Hematopoietic multipotent progenitor cell treated with erythropoietin and hydrocortisone succinate and interleukin-3 and kit ligand, for 15 days (in vitro differentiated cells): ENCODE measurements at regions not wholly inside any gene's neighbourhood (a gene's known extent, or its start where the extent isn't known, plus 50 kb on each side); places are given as distances from the start of the nearest gene placed in this dataset.
"Not testable (repeated sequence)": the region's sequence is repeated elsewhere in the genome, so short reads cannot be mapped to it uniquely, and the experiment has no call there.

Source experiments
- DNase-seq: peaks from one replicate; pipeline ENCODE4 v3.0.0-alpha.2; 2015; ENCODE audit warnings: low spot score

- DNase-seq: no peak
Observed at GRCh38 chr2:219835493-219835892, 208.1 kb downstream of the SLC4A3 start.

- no peak for DNase-seq
Observed at GRCh38 chr2:219836647-219837177, 209.3 kb downstream of the SLC4A3 start.

- DNase-seq: no peak
Observed at GRCh38 chr2:219844401-219845091, 217.1 kb downstream of the SLC4A3 start.

GRCh38 chr2:219848882-219849281 lies 221.5 kb downstream of the SLC4A3 start:
- no peak for DNase-seq

GRCh38 chr2:219851169-219851568 lies 223.7 kb downstream of the SLC4A3 start:
- DNase-seq: no peak

- DNase-seq: no peak
Observed at GRCh38 chr2:219851801-219852481, 224.5 kb downstream of the SLC4A3 start.

- DNase-seq: no peak
Observed at GRCh38 chr2:219852626-219853025, 225.2 kb downstream of the SLC4A3 start.

GRCh38 chr2:219856602-219857001 lies 229.2 kb downstream of the SLC4A3 start:
- no peak for DNase-seq

- no peak for DNase-seq
Observed at GRCh38 chr2:219857751-219858150, 230.3 kb downstream of the SLC4A3 start.

- no peak for DNase-seq
Observed at GRCh38 chr2:219861307-219861706, 233.9 kb downstream of the SLC4A3 start.

GRCh38 chr2:219864154-219864553 lies 236.7 kb downstream of the SLC4A3 start:
- no peak for DNase-seq

GRCh38 chr2:219868635-219869034 lies 241.2 kb downstream of the SLC4A3 start:
- DNase-seq: no peak

- no peak for DNase-seq
Observed at GRCh38 chr2:219870041-219870440, 242.6 kb downstream of the SLC4A3 start.

- no peak for DNase-seq
Observed at GRCh38 chr2:219871351-219871750, 243.9 kb downstream of the SLC4A3 start.

GRCh38 chr2:219875036-219875435 lies 247.6 kb downstream of the SLC4A3 start:
- no peak for DNase-seq

GRCh38 chr2:219875986-219876385 lies 248.6 kb downstream of the SLC4A3 start:
- DNase-seq: not testable (repeated sequence)

GRCh38 chr2:219876931-219877330 lies 249.5 kb downstream of the SLC4A3 start:
- DNase-seq: no peak

GRCh38 chr2:219877728-219878127 lies 250.3 kb downstream of the SLC4A3 start:
- no peak for DNase-seq

- DNase-seq: no peak
Observed at GRCh38 chr2:219878516-219878915, 251.1 kb downstream of the SLC4A3 start.

- DNase-seq: no peak
Observed at GRCh38 chr2:219881851-219882250, 254.4 kb downstream of the SLC4A3 start.

GRCh38 chr2:219886615-219887014 lies 259.2 kb downstream of the SLC4A3 start:
- no peak for DNase-seq

GRCh38 chr2:219887870-219888269 lies 260.4 kb downstream of the SLC4A3 start:
- DNase-seq: no peak

GRCh38 chr2:219893541-219893940 lies 266.1 kb downstream of the SLC4A3 start:
- DNase-seq: no peak

GRCh38 chr2:219897456-219897855 lies 270.0 kb downstream of the SLC4A3 start:
- no peak for DNase-seq
